ENCODE measurements at regions not wholly inside any gene's neighbourhood (a gene's known extent, or its start where the extent isn't known, plus 50 kb on each side); places are given as distances from the start of the nearest gene placed in this dataset.
"Not testable (repeated sequence)": the region's sequence is repeated elsewhere in the genome, so short reads cannot be mapped to it uniquely, and the experiment has no call there.

- Histone ChIP-seq H3K9me3 (no peaks in the 10 kb centered on the region), H3K36me3 (ENCODE audit: insufficient read depth in 1 of 2, low read depth in 1 of 2) (no peaks in the 10 kb centered on the region), H3K27ac (no peak overlapping the region), H3K27me3 (ENCODE audit: insufficient read depth in 3 of 3, low read length in 2 of 3) (no peaks in the 10 kb centered on the region), H3K4me1 (no peaks in the 10 kb centered on the region), H3K4me3 (no peak overlapping the region)
- 67 to 82% (median 79%) methylated on average over 2 of the region's 2 CpGs for whole genome bisulfite sequencing, 3 donors
- no peak for TF ChIP-seq CTCF (IDR thresholded peaks at IDR 0.05)
- ATAC-seq (no peak), DNase-seq (no peak)
- intact Hi-C loops (cut with DNase I): no loop called here
Observed at GRCh38 chr12:29004936-29005304, 144.2 kb upstream of the FAR2 start.

- no peak overlapping the region for H3K4me3 ChIP-seq
- DNase-seq: no peak
- no peaks in the 10 kb centered on the region for H3K36me3 ChIP-seq (ENCODE audit: insufficient read depth in 1 of 2, low read depth in 1 of 2)
- ATAC-seq: no peak
- no peaks in the 10 kb centered on the region for H3K4me1 ChIP-seq
- no peaks in the 10 kb centered on the region for H3K9me3 ChIP-seq
- intact Hi-C loops (cut with DNase I): no loop called here
- WGBS, 3 donors: 50 to 59% (median 56%) methylated on average over 1 of the region's 1 CpG
- no peak overlapping the region for H3K27ac ChIP-seq
- no peak for TF ChIP-seq CTCF (IDR thresholded peaks at IDR 0.05)
- H3K27me3 ChIP-seq (ENCODE audit: insufficient read depth in 3 of 3, low read length in 2 of 3): no peaks in the 10 kb centered on the region
Observed at GRCh38 chr12:29008786-29009185, 140.3 kb upstream of the FAR2 start.

- Histone ChIP-seq H3K36me3 (ENCODE audit: insufficient read depth in 1 of 2, low read depth in 1 of 2) (no peaks in the 10 kb centered on the region), H3K4me1 (no peaks in the 10 kb centered on the region), H3K27me3 (ENCODE audit: insufficient read depth in 3 of 3, low read length in 2 of 3) (no peaks in the 10 kb centered on the region), H3K27ac (no peak overlapping the region), H3K4me3 (no peak overlapping the region), H3K9me3 (no peaks in the 10 kb centered on the region)
- no peak for DNase-seq
- no peak for TF ChIP-seq CTCF (IDR thresholded peaks at IDR 0.05)
- intact Hi-C loops (cut with DNase I): no loop called here
- no peak for ATAC-seq
- 73 to 83% (median 79%) methylated on average over 4 of the region's 4 CpGs for WGBS, 3 donors
Observed at GRCh38 chr12:29012673-29013072, 136.4 kb upstream of the FAR2 start.

- H3K4me1 ChIP-seq; DNase-seq; H3K9me3 ChIP-seq; ATAC-seq; H3K36me3 ChIP-seq (ENCODE audit: insufficient read depth in 1 of 2, low read depth in 1 of 2); intact Hi-C loops (cut with DNase I); H3K4me3 ChIP-seq; H3K27me3 ChIP-seq (ENCODE audit: insufficient read depth in 3 of 3, low read length in 2 of 3); H3K27ac ChIP-seq: not testable (repeated sequence)
- WGBS, 3 donors: 55 to 69% (median 58%) methylated on average over 1 of the region's 2 CpGs
Observed at GRCh38 chr12:29017532-29017931, 131.5 kb upstream of the FAR2 start.

- Histone ChIP-seq H3K27me3 (ENCODE audit: insufficient read depth in 3 of 3, low read length in 2 of 3) (no peaks in the 10 kb centered on the region), H3K27ac (no peak overlapping the region), H3K4me3 (no peak overlapping the region), H3K4me1 (no peaks in the 10 kb centered on the region), H3K36me3 (ENCODE audit: insufficient read depth in 1 of 2, low read depth in 1 of 2) (no peaks in the 10 kb centered on the region), H3K9me3 (no peaks in the 10 kb centered on the region)
- DNase-seq (no peak), ATAC-seq (no peak)
- intact Hi-C loops (cut with DNase I): no loop called here
- TF ChIP-seq CTCF (IDR thresholded peaks at IDR 0.05): no peak
- WGBS, 3 donors: 20 to 41% (median 24%) methylated on average over 2 of the region's 2 CpGs
Observed at GRCh38 chr12:29023436-29024076, 125.5 kb upstream of the FAR2 start.
